GM12891 (cell line): ENCODE measurements at regions not wholly inside any gene's neighbourhood (a gene's known extent, or its start where the extent isn't known, plus 50 kb on each side); places are given as distances from the start of the nearest gene placed in this dataset.

Source experiments
- POLR2A ChIP-seq: IDR thresholded peaks from 2 replicates; pipeline ENCODE4 v1.6.1; 2011; ENCODE audit warnings: low read depth, low read length, control low read depth
- POLR2AphosphoS5 ChIP-seq: IDR thresholded peaks from 2 replicates; pipeline ENCODE4 v1.6.1; 2011; ENCODE audit warnings: low read depth, low read length, control low read depth
- POU2F2 ChIP-seq: IDR thresholded peaks from 2 replicates; pipeline ENCODE4 v1.6.1; 2011; ENCODE audit warnings: low read depth, mild to moderate bottlenecking, control low read depth, low read length, moderate library complexity
- TAF1 ChIP-seq: IDR thresholded peaks from 2 replicates; pipeline ENCODE4 v1.6.1; 2011; ENCODE audit warnings: low read depth, low read length, control low read depth

DNA sequence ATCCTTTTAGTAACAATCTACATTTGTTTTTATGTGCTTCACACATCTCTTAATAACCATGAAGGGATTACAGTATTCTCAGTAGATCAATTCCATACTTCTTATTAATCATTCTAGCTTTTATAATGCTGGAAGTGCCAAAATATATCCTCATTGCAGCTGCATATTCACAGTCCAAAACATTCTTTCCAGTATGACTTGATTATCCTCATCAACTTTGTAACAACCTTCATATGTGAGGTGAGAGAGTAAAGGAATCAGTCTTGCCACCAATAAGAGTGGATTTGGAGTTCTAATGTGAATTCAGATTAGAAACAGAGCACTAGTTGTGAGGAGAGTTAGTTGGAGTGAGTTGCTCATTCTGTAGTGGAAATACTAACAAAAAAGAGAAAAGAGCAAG lies 208.0 kb upstream of the SPRY2 start:
- no peak for TF ChIP-seq POLR2AphosphoS5
- no peak for TF ChIP-seq POLR2A
- no peak for TF ChIP-seq TAF1
- TF ChIP-seq POU2F2: no peak
